Activated CD4-positive, CD25-positive, alpha-beta regulatory T cell treated with anti-CD3 and anti-CD28 coated beads, Interleukin-2, amount 50 U/mL, for 24 hours (primary cell): ENCODE measurements at regions not wholly inside any gene's neighbourhood (a gene's known extent, or its start where the extent isn't known, plus 50 kb on each side); places are given as distances from the start of the nearest gene placed in this dataset.
A peak's percentile ranks its signal among the peaks of the same experiment; 100 is the strongest.
"Not testable (repeated sequence)": the region's sequence is repeated elsewhere in the genome, so short reads cannot be mapped to it uniquely, and the experiment has no call there.

ENCODE experiments used
- ATAC-seq, 2 donors: fragments of 150-1000 bp; cut with Tn5 transposase; one replicate each; pipeline ENCODE4 v1.10.0; 2021; ENCODE audit warnings: mild to moderate bottlenecking in 1 of 2, moderate library complexity in 1 of 2

GRCh38 chr10:44300666-44301649 is 83.9 kb downstream of the CXCL12 start:
- peak; percentile 21 to 45 for ATAC-seq

GRCh38 chr10:44298713-44299112 is 86.2 kb downstream of the CXCL12 start:
- no peak for ATAC-seq

DNA sequence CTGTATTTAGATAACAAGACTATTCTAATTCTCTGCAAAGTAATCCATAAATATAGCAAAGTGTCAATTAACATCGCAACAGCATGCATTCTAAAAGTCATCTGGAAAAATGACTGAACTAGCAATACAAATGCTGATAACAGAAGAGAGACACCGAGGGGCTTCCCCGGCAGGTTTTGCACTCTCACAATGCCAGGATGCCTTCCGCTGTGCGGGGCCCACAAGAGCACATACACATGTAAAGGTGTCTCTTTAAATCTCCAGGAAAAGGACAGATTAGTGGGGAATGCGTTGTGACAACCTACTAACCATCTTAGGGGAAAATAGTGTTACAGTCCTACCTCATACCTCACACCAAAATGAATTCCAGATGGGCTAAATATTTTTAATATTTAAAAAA is 86.9 kb downstream of the CXCL12 start:
- no peak for ATAC-seq

GRCh38 chr10:44295644-44296241 is 89.2 kb downstream of the CXCL12 start:
- no peak for ATAC-seq

GRCh38 chr10:44294726-44295412 is 90.0 kb downstream of the CXCL12 start:
- ATAC-seq = no peak

DNA sequence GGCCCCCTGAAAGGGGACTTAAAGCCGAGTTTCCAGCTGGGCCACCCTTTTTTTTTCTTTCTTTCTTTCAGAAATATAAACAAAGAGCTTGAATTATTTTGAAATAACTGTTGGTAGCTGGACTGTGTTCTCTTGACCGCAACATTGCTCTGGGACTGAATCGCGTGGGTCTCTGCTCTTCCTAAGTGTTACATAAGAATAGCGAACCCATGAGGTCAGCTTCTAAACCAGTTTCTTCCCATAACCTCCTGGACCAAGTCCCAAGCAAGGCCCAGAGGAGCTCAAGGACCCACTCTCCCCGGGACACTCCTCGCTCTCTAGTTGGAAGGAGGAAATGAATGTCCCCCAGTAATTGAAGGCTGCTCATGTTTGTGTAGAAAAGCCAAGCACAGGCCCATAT is 91.1 kb downstream of the CXCL12 start:
- no peak for ATAC-seq

DNA sequence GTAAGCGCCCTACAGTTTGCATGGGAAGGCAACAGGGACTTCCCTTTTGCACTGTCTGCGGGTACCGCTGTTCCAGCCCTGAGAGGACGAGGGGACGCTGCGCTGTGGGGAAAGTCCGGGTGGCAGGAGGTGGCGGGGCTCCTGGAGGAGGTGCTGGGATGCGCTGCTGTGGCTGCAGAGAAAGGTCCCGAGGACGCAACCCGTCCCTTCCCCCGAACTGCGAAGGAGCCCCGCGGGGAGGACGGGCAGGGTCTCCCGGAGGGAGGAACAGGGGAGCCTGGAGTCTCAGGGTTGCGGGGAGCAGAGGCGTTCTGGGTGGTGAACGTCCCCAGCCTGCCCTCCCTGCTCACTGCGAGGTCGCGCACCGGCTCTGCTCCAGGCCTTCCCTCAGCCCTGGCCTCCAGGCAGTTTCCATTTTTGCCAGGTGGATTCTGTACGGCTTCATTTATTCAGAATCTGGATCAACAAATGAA is 91.6 kb downstream of the CXCL12 start:
- ATAC-seq = no peak

DNA sequence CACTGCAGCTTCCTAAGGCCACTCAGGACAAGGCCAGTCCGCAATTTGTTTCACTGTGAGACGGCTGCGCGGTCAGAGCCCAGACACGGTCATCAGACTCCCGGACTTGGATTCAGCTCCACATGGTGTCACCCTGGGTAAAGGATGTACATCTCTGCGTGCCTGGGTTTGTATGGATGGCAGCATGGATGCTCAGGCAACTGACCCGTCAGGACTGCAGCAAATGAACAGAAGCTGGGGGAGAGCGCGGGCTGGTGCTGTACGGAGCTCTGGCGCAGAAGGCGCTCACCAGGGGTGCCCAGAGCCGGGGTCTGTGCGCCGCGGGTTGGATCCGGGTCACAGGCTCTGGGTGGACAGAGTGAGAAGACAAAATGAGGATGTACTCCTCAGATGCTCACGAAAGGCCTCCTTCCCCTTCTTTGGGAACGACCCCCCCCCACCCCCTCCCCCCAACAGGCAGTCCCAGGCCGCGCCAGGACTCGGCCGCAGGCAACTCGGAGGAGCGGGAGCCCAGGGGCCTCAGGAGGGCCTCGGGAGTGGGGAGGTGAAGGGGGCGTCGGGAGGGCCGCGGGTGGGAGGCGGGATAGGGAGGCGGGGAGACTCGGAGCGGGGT is 92.4 kb downstream of the CXCL12 start:
- no peak for ATAC-seq

- no peak for ATAC-seq
Measured at GRCh38 chr10:44291091-44291490, 93.8 kb downstream of the CXCL12 start.

DNA sequence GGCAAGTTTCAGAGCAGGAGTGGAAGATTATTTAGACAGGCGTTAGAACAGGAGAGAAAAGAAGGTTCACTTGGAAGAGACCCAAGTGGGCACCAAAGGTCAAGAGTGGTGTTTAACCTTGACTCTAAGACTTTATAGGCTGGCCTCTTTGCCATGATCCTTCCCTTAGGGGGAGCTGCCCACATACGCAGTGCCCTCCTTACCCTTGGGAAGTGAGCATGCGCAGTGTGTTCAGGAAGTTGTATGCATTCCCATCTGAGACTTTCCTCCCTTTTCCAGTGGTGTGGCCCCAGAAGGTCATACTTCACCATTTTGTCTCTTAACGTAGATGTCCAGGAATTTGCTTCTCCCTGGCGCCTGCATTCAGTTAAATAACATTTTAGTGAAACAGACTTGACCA is 95.8 kb downstream of the CXCL12 start:
- no peak for ATAC-seq

DNA sequence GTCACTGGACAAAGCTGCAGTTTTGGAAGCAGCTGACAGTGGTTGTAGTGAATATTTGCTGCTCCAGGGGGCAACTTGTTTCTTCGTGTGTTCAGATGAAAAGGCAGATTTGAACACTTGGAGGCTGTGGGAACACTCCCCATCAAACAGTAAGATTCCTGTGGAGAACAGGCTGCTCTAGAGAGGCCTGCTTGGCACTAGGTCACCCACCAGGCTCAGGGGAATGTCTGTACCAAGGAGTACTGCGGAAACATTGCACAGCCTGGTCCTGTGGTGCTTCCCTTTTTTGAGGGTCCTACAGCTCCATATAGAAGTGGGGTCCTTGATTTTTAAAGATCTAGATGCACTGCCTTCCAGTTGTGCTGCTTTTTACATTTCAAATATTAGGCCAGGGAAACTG is 97.5 kb downstream of the CXCL12 start:
- ATAC-seq = no peak

GRCh38 chr10:44284198-44285084 is 100.5 kb downstream of the CXCL12 start:
- no peak for ATAC-seq

DNA sequence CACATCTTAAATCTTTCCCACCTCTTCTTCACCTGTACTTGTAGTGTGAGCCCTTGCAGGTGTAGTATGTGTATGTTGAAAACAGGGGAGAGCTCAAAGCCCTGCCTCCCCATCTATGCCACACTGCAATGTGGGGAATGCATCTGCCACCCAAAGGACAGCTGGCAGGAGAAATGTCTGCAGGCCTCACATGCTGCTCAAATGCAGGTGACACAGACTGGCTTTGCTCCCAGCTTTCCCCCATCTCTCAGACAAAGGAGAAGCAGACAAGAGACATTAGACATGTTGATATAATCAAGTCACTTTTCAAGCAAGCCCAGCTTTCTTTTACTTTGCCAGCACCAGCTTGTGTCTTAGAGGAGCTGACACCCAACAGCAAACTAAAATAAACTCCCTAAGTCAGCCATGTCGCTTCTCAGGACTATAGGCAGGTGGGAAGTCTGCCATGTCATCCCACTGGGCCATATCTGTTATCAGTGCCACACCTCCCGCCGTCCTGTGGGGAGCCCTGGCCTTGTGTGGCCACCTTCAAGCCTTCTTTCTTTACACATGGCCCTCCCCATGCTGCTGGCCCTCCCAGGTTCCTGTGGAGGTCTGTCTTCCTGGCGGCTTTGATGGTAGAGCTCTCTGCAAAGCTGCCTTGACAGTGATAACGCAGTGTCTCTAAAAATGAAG is 102.1 kb downstream of the CXCL12 start:
- ATAC-seq = no peak

DNA sequence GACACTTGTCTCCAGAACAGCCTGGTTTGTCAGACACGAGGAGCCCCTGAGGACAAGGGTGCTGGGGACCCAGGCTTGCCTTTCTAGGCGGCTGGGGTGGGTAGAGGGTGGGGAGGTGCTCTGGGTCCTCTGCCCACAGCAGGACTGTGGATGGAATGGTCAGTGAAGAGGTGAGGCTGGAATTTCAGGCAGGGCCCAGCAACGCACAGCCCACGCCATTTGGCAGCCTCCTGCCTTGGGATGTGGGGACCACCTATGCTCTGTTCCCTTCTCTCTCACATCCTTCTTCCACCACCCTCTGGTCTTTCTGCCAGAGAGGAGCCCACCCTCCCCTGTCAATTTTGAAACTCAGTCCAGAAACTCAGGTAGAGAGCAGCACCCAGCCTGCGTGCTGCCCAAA is 103.2 kb downstream of the CXCL12 start:
- ATAC-seq = no peak

- ATAC-seq = no peak
Measured at GRCh38 chr10:44281089-44281613, 103.7 kb downstream of the CXCL12 start.

DNA sequence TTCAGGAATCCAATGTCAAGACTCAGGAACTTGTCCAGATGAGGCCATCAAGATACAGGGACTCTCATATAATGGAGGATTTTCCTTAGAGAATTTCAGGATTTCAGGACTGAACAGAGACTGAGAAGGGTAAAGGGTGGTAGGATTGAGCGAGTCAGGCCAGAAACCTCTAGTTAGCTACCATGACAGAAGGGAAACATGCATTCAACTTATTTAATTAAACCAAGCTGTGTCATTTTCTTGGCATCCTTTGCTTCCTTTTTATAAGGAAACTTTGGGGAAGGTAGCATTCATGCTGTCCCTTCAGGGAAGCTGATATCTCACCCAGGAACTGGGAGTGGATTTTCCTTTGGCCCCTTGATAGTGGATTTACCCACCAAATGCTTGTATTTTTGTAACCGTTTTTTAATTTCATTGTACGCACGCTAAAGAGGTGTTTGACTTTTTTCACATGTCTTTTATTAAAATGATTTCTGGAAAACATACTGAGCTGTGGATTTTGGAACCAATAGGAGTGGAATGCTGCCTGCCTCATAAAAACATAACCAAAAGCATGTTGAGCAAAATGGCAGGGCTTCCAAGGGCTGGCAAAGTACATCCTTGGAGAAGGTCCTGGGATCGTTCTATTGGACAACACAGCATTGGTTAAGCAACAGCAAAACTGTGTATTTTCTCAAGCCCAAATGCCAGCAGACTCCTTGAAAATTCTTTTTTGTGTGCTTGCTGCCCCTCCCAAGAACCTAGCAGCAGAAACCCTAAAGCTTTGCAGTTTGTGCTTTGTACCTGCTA is 104.5 kb downstream of the CXCL12 start:
- no peak for ATAC-seq

GRCh38 chr10:44279426-44280126 is 105.3 kb downstream of the CXCL12 start:
- no peak for ATAC-seq

GRCh38 chr10:44278837-44279324 is 106.0 kb downstream of the CXCL12 start:
- no peak for ATAC-seq

- ATAC-seq = not testable (repeated sequence)
Measured at GRCh38 chr10:44268435-44268948, 116.4 kb downstream of the CXCL12 start.
